Iris pigment epithelial cell (primary cell): ENCODE measurements at regions not wholly inside any gene's neighbourhood (a gene's known extent, or its start where the extent isn't known, plus 50 kb on each side); places are given as distances from the start of the nearest gene placed in this dataset.
"Not testable (repeated sequence)": the region's sequence is repeated elsewhere in the genome, so short reads cannot be mapped to it uniquely, and the experiment has no call there.

Source experiments
- DNase-seq: peaks from one replicate; pipeline ENCODE4 v3.0.0-alpha.2; 2011; ENCODE audit warnings: low read depth

GRCh38 chr21:27984663-27985325 lies 1007.9 kb downstream of the LTN1 start:
- peak; percentile 21 for DNase-seq

GRCh38 chr21:27979446-27979845 lies 1012.6 kb upstream of the ADAMTS5 start:
- DNase-seq = peak; percentile 3

- no peak for DNase-seq
Measured at GRCh38 chr21:27975514-27975913, 1008.6 kb upstream of the ADAMTS5 start.

- DNase-seq = not testable (repeated sequence)
Measured at GRCh38 chr21:27974152-27974551, 1007.3 kb upstream of the ADAMTS5 start.

GRCh38 chr21:27968240-27968639 lies 1001.4 kb upstream of the ADAMTS5 start:
- DNase-seq = peak; percentile 20

- DNase-seq = peak; percentile 84
Measured at GRCh38 chr21:27954543-27955165, 987.8 kb upstream of the ADAMTS5 start.

GRCh38 chr21:27953340-27954045 lies 986.6 kb upstream of the ADAMTS5 start:
- peak; percentile 82 for DNase-seq

GRCh38 chr21:27949093-27949492 lies 982.2 kb upstream of the ADAMTS5 start:
- DNase-seq = not testable (repeated sequence)

- DNase-seq = not testable (repeated sequence)
Measured at GRCh38 chr21:27930108-27930767, 963.4 kb upstream of the ADAMTS5 start.

- DNase-seq = peak; percentile 66
Measured at GRCh38 chr21:27929179-27929578, 962.3 kb upstream of the ADAMTS5 start.

GRCh38 chr21:27928534-27929115 lies 961.7 kb upstream of the ADAMTS5 start:
- peak; percentile 88 for DNase-seq

GRCh38 chr21:27921421-27921820 lies 954.5 kb upstream of the ADAMTS5 start:
- DNase-seq = not testable (repeated sequence)

- peak; percentile 45 for DNase-seq
Measured at GRCh38 chr21:27917966-27918365, 951.1 kb upstream of the ADAMTS5 start.

- peak; percentile 89 for DNase-seq
Measured at GRCh38 chr21:27916326-27916725, 949.4 kb upstream of the ADAMTS5 start.

- DNase-seq = not testable (repeated sequence)
Measured at GRCh38 chr21:27912133-27912532, 945.2 kb upstream of the ADAMTS5 start.

- DNase-seq = peak; percentile 16
Measured at GRCh38 chr21:27909487-27909886, 942.6 kb upstream of the ADAMTS5 start.

GRCh38 chr21:27908816-27909215 lies 941.9 kb upstream of the ADAMTS5 start:
- DNase-seq = peak; percentile 16

GRCh38 chr21:27902904-27903303 lies 936.0 kb upstream of the ADAMTS5 start:
- not testable (repeated sequence) for DNase-seq

- peak; percentile 64 for DNase-seq
Measured at GRCh38 chr21:27893619-27894018, 926.7 kb upstream of the ADAMTS5 start.

- DNase-seq = peak; percentile 13
Measured at GRCh38 chr21:27891495-27891894, 924.6 kb upstream of the ADAMTS5 start.

- DNase-seq = not testable (repeated sequence)
Measured at GRCh38 chr21:27887808-27888455, 921.0 kb upstream of the ADAMTS5 start.

- no peak for DNase-seq
Measured at GRCh38 chr21:27885296-27885711, 918.4 kb upstream of the ADAMTS5 start.
